ENCODE measurements at regions not wholly inside any gene's neighbourhood (a gene's known extent, or its start where the extent isn't known, plus 50 kb on each side); places are given as distances from the start of the nearest gene placed in this dataset.

DNA sequence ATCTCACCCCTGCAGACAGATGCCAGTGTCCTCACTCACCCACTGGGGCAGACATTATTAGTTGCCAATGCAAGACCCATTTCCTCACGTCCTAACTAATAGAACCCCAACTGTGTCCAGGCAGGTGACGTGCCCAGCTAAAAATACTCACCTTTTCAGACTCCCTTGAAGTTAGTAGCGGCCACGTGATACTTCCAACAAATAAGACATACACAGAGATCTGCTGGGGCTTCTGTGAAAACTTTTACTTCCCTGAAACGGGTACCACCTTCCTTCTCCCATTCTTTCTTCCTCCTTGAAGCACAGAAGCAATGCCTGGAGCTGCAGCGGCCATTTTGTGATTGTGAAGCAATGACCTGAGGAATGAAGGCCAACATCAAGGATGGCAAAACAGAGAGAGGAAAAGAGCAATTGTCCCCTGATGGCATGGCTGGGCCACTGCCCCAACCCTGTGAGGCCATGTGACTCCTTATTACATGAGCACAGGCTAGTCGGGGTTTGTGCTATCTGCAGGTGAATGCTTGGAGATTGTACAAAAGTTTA is 74.4 kb upstream of the TMPRSS2 start:
- intact Hi-C loops (cut with DNase I): no loop called here
- H3K27me3 ChIP-seq (replicated peaks; ENCODE audit: insufficient read depth): no peaks in the 10 kb centered on the region
- DNase-seq (ENCODE audit: low spot score): no peak
- peaks cover 15% of the 10 kb centered on the region for H3K4me1 ChIP-seq (replicated peaks)
- H3K27ac ChIP-seq: peak overlapping the region; percentile 59 to 81
- no peak overlapping the region for H3K4me3 ChIP-seq
- H3K9me3 ChIP-seq: no peaks in the 10 kb centered on the region
- 95% methylated on average over 7 of the region's 7 CpGs for WGBS
- TF ChIP-seq, protein P1, sequence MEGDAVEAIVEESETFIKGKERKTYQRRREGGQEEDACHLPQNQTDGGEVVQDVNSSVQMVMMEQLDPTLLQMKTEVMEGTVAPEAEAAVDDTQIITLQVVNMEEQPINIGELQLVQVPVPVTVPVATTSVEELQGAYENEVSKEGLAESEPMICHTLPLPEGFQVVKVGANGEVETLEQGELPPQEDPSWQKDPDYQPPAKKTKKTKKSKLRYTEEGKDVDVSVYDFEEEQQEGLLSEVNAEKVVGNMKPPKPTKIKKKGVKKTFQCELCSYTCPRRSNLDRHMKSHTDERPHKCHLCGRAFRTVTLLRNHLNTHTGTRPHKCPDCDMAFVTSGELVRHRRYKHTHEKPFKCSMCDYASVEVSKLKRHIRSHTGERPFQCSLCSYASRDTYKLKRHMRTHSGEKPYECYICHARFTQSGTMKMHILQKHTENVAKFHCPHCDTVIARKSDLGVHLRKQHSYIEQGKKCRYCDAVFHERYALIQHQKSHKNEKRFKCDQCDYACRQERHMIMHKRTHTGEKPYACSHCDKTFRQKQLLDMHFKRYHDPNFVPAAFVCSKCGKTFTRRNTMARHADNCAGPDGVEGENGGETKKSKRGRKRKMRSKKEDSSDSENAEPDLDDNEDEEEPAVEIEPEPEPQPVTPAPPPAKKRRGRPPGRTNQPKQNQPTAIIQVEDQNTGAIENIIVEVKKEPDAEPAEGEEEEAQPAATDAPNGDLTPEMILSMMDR (IDR thresholded peaks at IDR 0.05): no peak
- TF ChIP-seq POLR2AphosphoS5 (IDR thresholded peaks at IDR 0.05) (no peak), POLR2A (IDR thresholded peaks at IDR 0.05) (no peak)
- no peaks in the 10 kb centered on the region for H3K36me3 ChIP-seq

DNA sequence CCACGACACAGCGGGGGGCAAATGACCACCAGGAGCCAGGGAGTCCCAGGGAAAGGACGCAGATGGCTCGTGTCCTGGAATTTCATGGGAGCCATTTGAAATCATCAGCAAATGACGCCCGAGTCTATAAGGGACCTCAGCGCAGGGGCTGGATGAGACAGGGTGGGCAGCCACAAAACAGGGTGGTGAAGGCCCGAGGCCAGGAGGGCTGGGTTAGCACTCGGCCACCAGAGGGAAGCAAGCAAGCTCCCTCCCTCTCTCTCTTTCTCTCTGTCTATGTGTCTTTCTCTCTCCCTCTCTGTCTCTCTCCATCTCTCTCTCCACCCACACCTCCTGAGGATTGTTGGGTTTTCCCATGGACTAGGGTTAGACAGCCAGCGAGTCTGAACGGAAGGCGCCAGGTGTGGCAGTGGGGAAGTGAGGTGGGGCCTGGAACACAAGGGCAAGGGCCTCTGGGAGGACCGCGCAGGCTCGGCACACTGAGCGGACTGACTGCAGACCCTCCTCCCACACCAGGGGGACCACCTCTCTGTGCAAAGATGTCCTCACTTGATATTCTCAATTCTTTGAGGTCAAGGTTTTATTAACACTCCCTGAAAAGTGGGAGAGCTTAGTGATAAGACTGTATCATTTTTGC is 73.8 kb upstream of the TMPRSS2 start:
- TF ChIP-seq POLR2A (IDR thresholded peaks at IDR 0.05): no peak
- TF ChIP-seq POLR2AphosphoS5 (IDR thresholded peaks at IDR 0.05): no peak
- TF ChIP-seq, protein P1 (IDR thresholded peaks at IDR 0.05): no peak
- intact Hi-C loops (cut with DNase I): no loop called here

DNA sequence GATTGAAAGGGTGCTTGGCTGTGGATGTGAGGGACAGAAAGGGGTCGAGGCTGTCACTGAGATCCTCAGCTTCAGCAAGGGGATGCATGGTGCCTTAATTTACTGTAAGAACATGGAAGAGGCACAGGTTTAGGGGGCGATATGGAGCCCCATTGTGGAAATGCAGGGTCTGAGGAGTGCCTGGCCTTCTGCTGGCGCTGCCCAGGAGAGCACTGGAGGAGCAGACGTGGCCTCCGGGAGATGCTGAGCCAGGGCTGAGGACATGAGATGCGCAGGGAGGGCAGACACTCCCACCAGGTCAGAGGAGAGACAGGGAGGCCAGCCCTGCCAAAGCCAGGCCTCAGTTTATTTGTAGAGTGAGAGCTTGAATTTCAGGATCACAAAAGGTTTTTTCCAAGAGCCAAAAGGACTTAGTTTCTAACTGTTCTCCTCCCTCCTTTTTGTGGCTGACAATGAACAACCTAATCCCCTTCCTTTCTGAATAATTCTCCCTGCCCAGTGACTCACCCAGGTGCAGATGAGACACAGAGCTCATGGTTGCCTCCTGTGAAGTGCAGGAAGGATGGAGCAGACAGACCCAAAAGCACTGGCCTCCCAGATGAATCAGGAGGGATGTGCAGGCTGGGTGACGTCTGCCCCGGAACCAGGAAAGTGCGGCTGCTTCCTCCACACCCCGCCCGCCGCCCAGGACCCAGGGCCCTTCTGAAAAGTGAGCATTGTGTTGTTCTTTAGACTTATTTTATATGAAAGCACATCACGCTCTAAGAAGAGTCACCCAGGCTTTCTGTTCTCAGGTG is 73.0 kb upstream of the TMPRSS2 start:
- DNase-seq (ENCODE audit: low spot score): no peak
- intact Hi-C loops (cut with DNase I): no loop called here

More for the DNA sequence above, 73.8 kb upstream of the TMPRSS2 start:
- WGBS: 90% methylated on average over 16 of the region's 16 CpGs
- Histone ChIP-seq H3K27ac (peak overlapping the region; percentile 37 to 81), H3K4me1 (replicated peaks) (peaks cover 15% of the 10 kb centered on the region), H3K27me3 (replicated peaks; ENCODE audit: insufficient read depth) (no peaks in the 10 kb centered on the region), H3K36me3 (no peaks in the 10 kb centered on the region), H3K4me3 (no peak overlapping the region), H3K9me3 (no peaks in the 10 kb centered on the region)
- DNase-seq (ENCODE audit: low spot score): no peak

DNA sequence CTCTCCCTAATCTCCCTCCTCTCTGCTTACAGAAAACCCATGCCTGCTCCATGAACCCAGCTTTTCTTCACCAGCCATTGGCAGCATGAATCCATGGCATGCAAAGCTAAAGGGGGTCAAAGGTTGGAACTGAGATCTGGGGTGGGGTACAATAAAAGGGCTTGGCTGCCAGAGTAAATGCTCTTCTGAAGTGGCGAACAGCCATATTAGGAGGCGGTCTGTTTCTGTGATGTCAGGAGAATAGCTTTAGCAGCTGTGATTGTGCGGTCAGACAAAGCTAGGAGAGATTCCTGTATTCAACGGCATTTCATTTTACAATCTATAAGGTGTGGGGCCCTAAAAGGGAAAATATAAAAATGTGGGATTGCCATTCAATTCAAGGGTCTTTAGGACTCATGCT is 71.7 kb upstream of the TMPRSS2 start:
- TF ChIP-seq, protein P1 (IDR thresholded peaks at IDR 0.05): no peak
- TF ChIP-seq POLR2A (IDR thresholded peaks at IDR 0.05): no peak
- TF ChIP-seq POLR2AphosphoS5 (IDR thresholded peaks at IDR 0.05): no peak
- no peaks in the 10 kb centered on the region for H3K36me3 ChIP-seq
- intact Hi-C loops (cut with DNase I): no loop called here
- no peak overlapping the region for H3K4me3 ChIP-seq
- 73% methylated on average over 4 of the region's 4 CpGs for WGBS
- peak overlapping the region; percentile 49 to 81 for H3K27ac ChIP-seq
- DNase-seq (ENCODE audit: low spot score): no peak
- H3K27me3 ChIP-seq (replicated peaks; ENCODE audit: insufficient read depth): no peaks in the 10 kb centered on the region
- no peaks in the 10 kb centered on the region for H3K9me3 ChIP-seq
- peaks cover 15% of the 10 kb centered on the region for H3K4me1 ChIP-seq (replicated peaks)

More for the DNA sequence above, 73.0 kb upstream of the TMPRSS2 start:
- peaks cover 15% of the 10 kb centered on the region for H3K4me1 ChIP-seq (replicated peaks)
- H3K36me3 ChIP-seq: no peaks in the 10 kb centered on the region
- TF ChIP-seq, protein P1 (IDR thresholded peaks at IDR 0.05): no peak
- no peak for TF ChIP-seq POLR2A (IDR thresholded peaks at IDR 0.05)
- no peak for TF ChIP-seq POLR2AphosphoS5 (IDR thresholded peaks at IDR 0.05)
- no peaks in the 10 kb centered on the region for H3K27me3 ChIP-seq (replicated peaks; ENCODE audit: insufficient read depth)
- H3K4me3 ChIP-seq: no peak overlapping the region
- H3K27ac ChIP-seq: peak overlapping the region; percentile 49 to 81
- 92% methylated on average over 13 of the region's 13 CpGs for WGBS
- H3K9me3 ChIP-seq: no peaks in the 10 kb centered on the region
